ENCODE measurements at regions not wholly inside any gene's neighbourhood (a gene's known extent, or its start where the extent isn't known, plus 50 kb on each side); places are given as distances from the start of the nearest gene placed in this dataset.

DNA sequence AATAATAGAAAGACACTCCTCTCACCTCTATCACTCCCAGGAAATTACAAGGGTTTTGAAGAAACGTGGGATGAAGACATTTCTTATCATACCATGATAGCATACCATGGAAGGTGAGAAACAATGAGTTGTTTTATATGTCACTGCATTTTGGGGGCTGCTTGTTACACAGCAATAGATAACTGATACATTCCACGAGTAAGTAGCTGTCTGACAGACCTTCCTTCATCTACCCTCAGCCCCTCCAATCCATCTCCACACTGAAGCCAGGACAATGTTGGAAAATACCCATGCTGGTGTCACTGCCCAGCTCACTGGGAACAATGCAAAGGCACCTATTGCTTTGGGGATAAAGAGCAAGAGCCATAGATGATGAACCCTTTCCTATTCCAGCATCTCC lies 68.9 kb upstream of the USP29 start:
- ATAC-seq (no peak), FAIRE-seq (no peak), DNase-seq (ENCODE audit: extremely low read depth in 1 of 4, low spot score in 3 of 4) (no peak)
- Histone ChIP-seq H3K27ac (ENCODE audit: extremely low read depth, low read depth, low read length) (no peak overlapping the region), H3K9ac (ENCODE audit: insufficient read depth in 1 of 2, low read depth in 2 of 2, low read length in 2 of 2) (no peak overlapping the region), H3K9me3 (replicated peaks; ENCODE audit: control insufficient read depth, insufficient read depth, low read depth, low read length) (no peaks in the 10 kb centered on the region; the same call in 1 of the 2 replicates), H3K4me2 (ENCODE audit: insufficient read depth, low read length) (no peak overlapping the region), H3K36me3 (ENCODE audit: control insufficient read depth, insufficient read depth, low read length) (no peaks in the 10 kb centered on the region), H2AFZ (ENCODE audit: low read depth, low read length) (no peak overlapping the region), H4K20me1 (replicated peaks; ENCODE audit: control insufficient read depth, insufficient read depth, low read length) (no peaks in the 10 kb centered on the region), H3K9me1 (ENCODE audit: control insufficient read depth, insufficient read depth, low read length) (no peaks in the 10 kb centered on the region), H3K79me2 (ENCODE audit: control insufficient read depth, insufficient read depth, low read length) (no peaks in the 10 kb centered on the region), H3K27me3 (ENCODE audit: control insufficient read depth in 2 of 2, insufficient read depth in 2 of 2, low read length in 2 of 2) (no peaks in the 10 kb centered on the region), H3K4me1 (replicated peaks in 1 of 2; ENCODE audit: control insufficient read depth in 2 of 2, insufficient read depth in 2 of 2, low read length in 2 of 2) (no peaks in the 10 kb centered on the region), H3K4me3 (no peak overlapping the region)
- ChIA-PET POLR2A (no interaction called here), CTCF (ENCODE audit: low intra/inter-chr PET ratio) (no interaction called here)
- intact Hi-C loops (cut with micrococcal nuclease) (no loop called here), in situ Hi-C loops (cut with MboI) (no loop called here)
- TF ChIP-seq ZNF778 (CRISPR knock-in tag; IDR thresholded peaks at IDR 0.05) (no peak), SP2 (IDR thresholded peaks at IDR 0.05; ENCODE audit: extremely low read depth, low read depth, low read length, poor library complexity, severe bottlenecking) (no peak), MCM7 (IDR thresholded peaks at IDR 0.05) (no peak), ELF1 (tag; IDR thresholded peaks at IDR 0.05) (no peak), ZFP30 (CRISPR knock-in tag; IDR thresholded peaks at IDR 0.05; ENCODE audit: borderline replicate concordance) (no peak), EGR1 (conservative IDR thresholded peaks at IDR 0.05) (no peak), HNRNPL (IDR thresholded peaks at IDR 0.05; ENCODE audit: low read depth, low read length) (no peak), GTF2E2 (tag; IDR thresholded peaks at IDR 0.05) (no peak), CHD1 (IDR thresholded peaks at IDR 0.05; ENCODE audit: low read length) (no peak), RBFOX2 (IDR thresholded peaks at IDR 0.05; ENCODE audit: low read depth, low read length) (no peak), ZNF133 (CRISPR knock-in tag; IDR thresholded peaks at IDR 0.05) (no peak), SOX6 (IDR thresholded peaks at IDR 0.05) (no peak), CCAR2 (IDR thresholded peaks at IDR 0.05; ENCODE audit: low read depth, low read length) (no peak), MAZ (CRISPR knock-in tag; conservative IDR thresholded peaks at IDR 0.05 in 1 of 2, IDR thresholded peaks at IDR 0.05 in 1 of 2) (no peak), CREM (IDR thresholded peaks at IDR 0.05; ENCODE audit: low read depth) (no peak)
- TF ChIP-seq, protein P1, sequence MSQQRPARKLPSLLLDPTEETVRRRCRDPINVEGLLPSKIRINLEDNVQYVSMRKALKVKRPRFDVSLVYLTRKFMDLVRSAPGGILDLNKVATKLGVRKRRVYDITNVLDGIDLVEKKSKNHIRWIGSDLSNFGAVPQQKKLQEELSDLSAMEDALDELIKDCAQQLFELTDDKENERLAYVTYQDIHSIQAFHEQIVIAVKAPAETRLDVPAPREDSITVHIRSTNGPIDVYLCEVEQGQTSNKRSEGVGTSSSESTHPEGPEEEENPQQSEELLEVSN (IDR thresholded peaks at IDR 0.05; ENCODE audit: borderline replicate concordance in 1 of 2, extremely low read depth in 1 of 2, insufficient read depth in 1 of 2, insufficient read length in 1 of 2, low read depth in 1 of 2, low read length in 1 of 2, poor library complexity in 1 of 2, severe bottlenecking in 1 of 2), result no peak
- TF ChIP-seq, protein P2, sequence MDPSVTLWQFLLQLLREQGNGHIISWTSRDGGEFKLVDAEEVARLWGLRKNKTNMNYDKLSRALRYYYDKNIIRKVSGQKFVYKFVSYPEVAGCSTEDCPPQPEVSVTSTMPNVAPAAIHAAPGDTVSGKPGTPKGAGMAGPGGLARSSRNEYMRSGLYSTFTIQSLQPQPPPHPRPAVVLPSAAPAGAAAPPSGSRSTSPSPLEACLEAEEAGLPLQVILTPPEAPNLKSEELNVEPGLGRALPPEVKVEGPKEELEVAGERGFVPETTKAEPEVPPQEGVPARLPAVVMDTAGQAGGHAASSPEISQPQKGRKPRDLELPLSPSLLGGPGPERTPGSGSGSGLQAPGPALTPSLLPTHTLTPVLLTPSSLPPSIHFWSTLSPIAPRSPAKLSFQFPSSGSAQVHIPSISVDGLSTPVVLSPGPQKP (CRISPR knock-in tag; IDR thresholded peaks at IDR 0.05), result no peak
- TF ChIP-seq, protein P3, sequence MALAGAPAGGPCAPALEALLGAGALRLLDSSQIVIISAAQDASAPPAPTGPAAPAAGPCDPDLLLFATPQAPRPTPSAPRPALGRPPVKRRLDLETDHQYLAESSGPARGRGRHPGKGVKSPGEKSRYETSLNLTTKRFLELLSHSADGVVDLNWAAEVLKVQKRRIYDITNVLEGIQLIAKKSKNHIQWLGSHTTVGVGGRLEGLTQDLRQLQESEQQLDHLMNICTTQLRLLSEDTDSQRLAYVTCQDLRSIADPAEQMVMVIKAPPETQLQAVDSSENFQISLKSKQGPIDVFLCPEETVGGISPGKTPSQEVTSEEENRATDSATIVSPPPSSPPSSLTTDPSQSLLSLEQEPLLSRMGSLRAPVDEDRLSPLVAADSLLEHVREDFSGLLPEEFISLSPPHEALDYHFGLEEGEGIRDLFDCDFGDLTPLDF (CRISPR knock-in tag; IDR thresholded peaks at IDR 0.05), result no peak
- TF ChIP-seq, protein P4, sequence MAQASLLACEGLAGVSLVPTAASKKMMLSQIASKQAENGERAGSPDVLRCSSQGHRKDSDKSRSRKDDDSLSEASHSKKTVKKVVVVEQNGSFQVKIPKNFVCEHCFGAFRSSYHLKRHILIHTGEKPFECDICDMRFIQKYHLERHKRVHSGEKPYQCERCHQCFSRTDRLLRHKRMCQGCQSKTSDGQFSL (CRISPR knock-in tag; IDR thresholded peaks at IDR 0.05), result no peak
- TF ChIP-seq, protein P4 (tag; IDR thresholded peaks at IDR 0.05), result no peak
- no TSS peak for BruUV-seq (replicated peaks)
- WGBS (ENCODE audit: insufficient coverage, low coverage, missing lambda C conversion rate), result 0% methylated on average over 2 of the region's 2 CpGs

Data from K562 (cell line).